SU-DHL-6 (cell line): ENCODE measurements at regions not wholly inside any gene's neighbourhood (a gene's known extent, or its start where the extent isn't known, plus 50 kb on each side); places are given as distances from the start of the nearest gene placed in this dataset.

Experiments used
- H2AFZ ChIP-seq: fragments of 200-600 bp; sonication (generic); 2 replicates; pipeline ENCODE4 v1.6.1; 2014; ENCODE audit warnings: low read depth, mild to moderate bottlenecking, moderate library complexity, mixed read lengths, antibody characterized with exemption, low read length; ENCODE audit not compliant: severe bottlenecking
- H3F3A ChIP-seq: fragments of 200-600 bp; shearing (Covaris generic); 2 replicates; pipeline ENCODE4 v1.6.0; 2016; ENCODE audit warnings: antibody characterized with exemption, mild to moderate bottlenecking; ENCODE audit not compliant: insufficient read depth
- H3K27ac ChIP-seq: fragments of 200-600 bp; sonication (generic); 2 replicates; pipeline ENCODE4 v1.5.1; 2016; ENCODE audit warnings: low read depth, mild to moderate bottlenecking, low read length, moderate library complexity, mixed read lengths
- H3K27me3 ChIP-seq: fragments of 200-600 bp; sonication (generic), shearing (Covaris generic); 2 replicates; pipeline ENCODE4 v1.6.0; 2014; ENCODE audit warnings: mild to moderate bottlenecking, low read length
- H3K36me3 ChIP-seq: fragments of 200-600 bp; sonication (generic); 2 replicates; pipeline ENCODE4 v1.6.1; 2014; ENCODE audit warnings: mild to moderate bottlenecking, low read length, mixed read lengths
- H3K4me2 ChIP-seq: fragments of 300-600, 200-600 bp; shearing (Covaris generic), sonication (generic); 2 replicates; pipeline ENCODE4 v1.6.0; 2014; ENCODE audit warnings: low read length, low read depth, mild to moderate bottlenecking; ENCODE audit not compliant: poor library complexity, severe bottlenecking
- H3K4me3 ChIP-seq: fragments of 200-600 bp; sonication (generic); 2 replicates; pipeline ENCODE4 v1.5.1; 2014; ENCODE audit warnings: antibody characterized with exemption, low read length, mild to moderate bottlenecking, mixed read lengths; ENCODE audit not compliant: insufficient read depth, poor library complexity, severe bottlenecking
- H3K79me2 ChIP-seq: fragments of 200-600 bp; sonication (generic); 2 replicates; pipeline ENCODE4 v1.6.1; 2014; ENCODE audit warnings: mild to moderate bottlenecking, low read length, moderate library complexity; ENCODE audit not compliant: insufficient read depth
- H3K9ac ChIP-seq: fragments of 200-600 bp; sonication (generic); 2 replicates; pipeline ENCODE4 v1.7.0; 2014; ENCODE audit warnings: mild to moderate bottlenecking, low read length
- H3K9me2 ChIP-seq: fragments of 200-600 bp; sonication (generic); replicated peaks from 2 replicates; pipeline ENCODE4 v1.6.1; 2014; ENCODE audit warnings: low read length; ENCODE audit not compliant: insufficient read depth
- H3K9me3 ChIP-seq: fragments of 200-600 bp; sonication (generic); 2 replicates; pipeline ENCODE4 v1.6.1; 2014; ENCODE audit warnings: low read length, mixed read lengths; ENCODE audit not compliant: insufficient read depth
- H4K20me1 ChIP-seq: fragments of 200-600 bp; sonication (generic); 2 replicates; pipeline ENCODE4 v1.6.1; 2014; ENCODE audit warnings: low read depth, mild to moderate bottlenecking, antibody characterized with exemption, low read length, moderate library complexity, mixed read lengths
- EZH2phosphoT487 ChIP-seq: fragments of 200-600 bp; sonication (generic), shearing (Covaris generic); conservative IDR thresholded peaks from 2 replicates; pipeline ENCODE4 v1.6.1; 2018; ENCODE audit warnings: mild to moderate bottlenecking, antibody characterized with exemption, low read length, moderate library complexity, mixed read lengths
- TF ChIP-seq, protein P1 (sequence below): fragments of 200-600 bp; sonication (generic); IDR thresholded peaks from one replicate; pipeline ENCODE4 v1.5.1; 2017; ENCODE audit warnings: antibody characterized with exemption, mild to moderate bottlenecking, low read length, moderate library complexity; ENCODE audit not compliant: insufficient read depth, poor library complexity, severe bottlenecking

GRCh38 chr15:19988094-19988660 is 553.4 kb downstream of the GOLGA6L6 start:
- TF ChIP-seq, protein P1, sequence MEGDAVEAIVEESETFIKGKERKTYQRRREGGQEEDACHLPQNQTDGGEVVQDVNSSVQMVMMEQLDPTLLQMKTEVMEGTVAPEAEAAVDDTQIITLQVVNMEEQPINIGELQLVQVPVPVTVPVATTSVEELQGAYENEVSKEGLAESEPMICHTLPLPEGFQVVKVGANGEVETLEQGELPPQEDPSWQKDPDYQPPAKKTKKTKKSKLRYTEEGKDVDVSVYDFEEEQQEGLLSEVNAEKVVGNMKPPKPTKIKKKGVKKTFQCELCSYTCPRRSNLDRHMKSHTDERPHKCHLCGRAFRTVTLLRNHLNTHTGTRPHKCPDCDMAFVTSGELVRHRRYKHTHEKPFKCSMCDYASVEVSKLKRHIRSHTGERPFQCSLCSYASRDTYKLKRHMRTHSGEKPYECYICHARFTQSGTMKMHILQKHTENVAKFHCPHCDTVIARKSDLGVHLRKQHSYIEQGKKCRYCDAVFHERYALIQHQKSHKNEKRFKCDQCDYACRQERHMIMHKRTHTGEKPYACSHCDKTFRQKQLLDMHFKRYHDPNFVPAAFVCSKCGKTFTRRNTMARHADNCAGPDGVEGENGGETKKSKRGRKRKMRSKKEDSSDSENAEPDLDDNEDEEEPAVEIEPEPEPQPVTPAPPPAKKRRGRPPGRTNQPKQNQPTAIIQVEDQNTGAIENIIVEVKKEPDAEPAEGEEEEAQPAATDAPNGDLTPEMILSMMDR: no peak
- no peak for TF ChIP-seq EZH2phosphoT487
- Histone ChIP-seq H3K36me3 (no peaks in the 10 kb centered on the region), H3K27ac (no peak overlapping the region), H3F3A (no peaks in the 10 kb centered on the region), H3K27me3 (no peaks in the 10 kb centered on the region), H3K9me2 (no peaks in the 10 kb centered on the region), H3K9me3 (no peaks in the 10 kb centered on the region), H3K4me3 (no peak overlapping the region), H2AFZ (no peak overlapping the region), H3K79me2 (no peaks in the 10 kb centered on the region), H3K9ac (no peak overlapping the region), H3K4me2 (no peak overlapping the region), H4K20me1 (no peaks in the 10 kb centered on the region)

DNA sequence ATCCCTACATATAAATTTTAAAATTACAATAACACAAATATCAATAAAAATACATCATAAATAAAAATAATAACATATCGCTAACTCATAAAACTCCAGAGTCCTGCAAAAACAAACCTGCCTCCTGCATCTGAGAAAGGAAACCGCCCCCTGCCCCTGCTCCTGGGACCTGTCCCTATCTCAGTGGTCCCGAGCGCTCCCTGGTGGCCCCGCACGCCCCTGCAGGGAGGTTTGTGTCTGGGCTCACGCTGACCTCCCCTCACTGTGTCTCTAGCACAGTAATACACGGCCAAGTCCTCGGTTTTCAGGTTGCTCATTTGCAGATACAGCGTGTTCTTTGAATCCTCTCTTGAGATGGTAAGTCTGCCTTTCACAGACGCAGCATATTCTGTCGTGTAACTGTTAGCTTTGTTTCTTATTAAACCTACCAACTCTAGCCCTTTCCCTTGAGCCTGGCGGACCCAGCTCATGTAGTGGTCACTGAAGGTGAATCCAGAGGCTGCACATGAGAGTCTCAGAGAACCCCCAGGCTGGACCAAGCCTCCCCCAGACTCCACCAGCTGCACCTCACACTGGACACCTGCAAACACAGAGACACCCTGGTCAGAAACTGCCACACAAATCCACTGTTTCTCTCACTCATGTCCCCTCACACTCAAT is 554.1 kb downstream of the GOLGA6L6 start:
- no peak overlapping the region for H3K9ac ChIP-seq
- no peaks in the 10 kb centered on the region for H3K79me2 ChIP-seq
- H3K4me3 ChIP-seq: no peak overlapping the region
- no peaks in the 10 kb centered on the region for H3F3A ChIP-seq
- no peak overlapping the region for H2AFZ ChIP-seq
- no peaks in the 10 kb centered on the region for H3K9me2 ChIP-seq
- no peaks in the 10 kb centered on the region for H3K27me3 ChIP-seq
- no peaks in the 10 kb centered on the region for H3K9me3 ChIP-seq
- TF ChIP-seq EZH2phosphoT487: no peak
- TF ChIP-seq, protein P1: no peak
- no peaks in the 10 kb centered on the region for H3K36me3 ChIP-seq
- H4K20me1 ChIP-seq: no peaks in the 10 kb centered on the region
- no peak overlapping the region for H3K27ac ChIP-seq
- H3K4me2 ChIP-seq: no peak overlapping the region

DNA sequence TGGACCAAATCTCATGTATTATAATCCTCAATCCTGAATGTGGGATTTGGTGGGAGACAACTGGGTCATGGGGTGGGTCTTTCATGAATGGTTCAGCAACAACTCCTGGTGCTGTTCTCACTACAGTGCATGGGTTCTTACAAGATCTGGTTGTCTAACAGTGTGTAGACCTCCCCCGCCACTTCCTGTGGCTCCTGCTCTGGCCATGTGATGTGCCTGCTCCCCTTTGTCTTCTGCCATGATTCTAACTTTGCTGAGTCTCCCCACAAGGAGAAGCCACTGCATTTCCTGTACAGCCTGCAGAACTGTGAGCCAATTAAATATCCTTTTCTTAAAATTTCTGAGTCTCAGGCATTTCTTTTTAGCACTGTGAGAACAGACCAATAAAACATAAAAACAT is 557.5 kb downstream of the GOLGA6L6 start:
- TF ChIP-seq, protein P1: no peak
- TF ChIP-seq EZH2phosphoT487: no peak
- Histone ChIP-seq H3K4me3 (no peak overlapping the region), H2AFZ (no peak overlapping the region), H3K9me2 (no peaks in the 10 kb centered on the region), H3K27ac (no peak overlapping the region), H3K9ac (no peak overlapping the region), H3K4me2 (no peak overlapping the region), H3K79me2 (no peaks in the 10 kb centered on the region), H3K9me3 (no peaks in the 10 kb centered on the region), H3K27me3 (no peaks in the 10 kb centered on the region), H3F3A (no peaks in the 10 kb centered on the region), H3K36me3 (no peaks in the 10 kb centered on the region), H4K20me1 (no peaks in the 10 kb centered on the region)
